Neural progenitor cell (in vitro differentiated cells): ENCODE measurements at regions not wholly inside any gene's neighbourhood (a gene's known extent, or its start where the extent isn't known, plus 50 kb on each side); places are given as distances from the start of the nearest gene placed in this dataset.
"Not testable (repeated sequence)": the region's sequence is repeated elsewhere in the genome, so short reads cannot be mapped to it uniquely, and the experiment has no call there.

Experiments used
- DNase-seq: peaks from one replicate; pipeline ENCODE4 v3.0.0-alpha.2; 2016; ENCODE audit warnings: low spot score
- H2AFZ ChIP-seq: fragments of 200-600 bp; sonication (generic); replicated peaks from 2 replicates; pipeline ENCODE4 v1.6.1; 2016; ENCODE audit warnings: antibody characterized with exemption
- H3F3A ChIP-seq: fragments of 200-600 bp; sonication (generic); 2 replicates; pipeline ENCODE4 v1.6.1; 2016; ENCODE audit warnings: antibody characterized with exemption, low read depth
- H3K27ac ChIP-seq: fragments of 200-600 bp; sonication (generic); 2 replicates; pipeline ENCODE4 v1.5.1; 2016; ENCODE audit warnings: mild to moderate bottlenecking
- H3K27me3 ChIP-seq: fragments of 200-600 bp; sonication (generic); 2 replicates; pipeline ENCODE4 v1.6.1; 2016; ENCODE audit warnings: mild to moderate bottlenecking, moderate library complexity
- H3K36me3 ChIP-seq: fragments of 200-600 bp; sonication (generic); 2 replicates; pipeline ENCODE4 v1.5.1; 2016
- H3K4me1 ChIP-seq: fragments of 200-600 bp; sonication (generic); 2 replicates; pipeline ENCODE4 v1.6.1; 2016; ENCODE audit warnings: mixed run types
- H3K4me2 ChIP-seq: fragments of 200-600 bp; sonication (generic); 2 replicates; pipeline ENCODE4 v1.6.1; 2016
- H3K4me3 ChIP-seq: fragments of 200-600 bp; sonication (generic); 2 replicates; pipeline ENCODE4 v1.5.1; 2016
- H3K79me2 ChIP-seq: fragments of 200-600 bp; sonication (generic); 2 replicates; pipeline ENCODE4 v1.6.1; 2016; ENCODE audit warnings: low read depth
- H3K9ac ChIP-seq: fragments of 200-600 bp; sonication (generic); 2 replicates; pipeline ENCODE4 v1.6.1; 2016
- H3K9me3 ChIP-seq: fragments of 200-600 bp; sonication (generic); 2 replicates; pipeline ENCODE4 v1.5.1; 2016; ENCODE audit warnings: low read depth
- H4K20me1 ChIP-seq: fragments of 200-600 bp; sonication (generic); 2 replicates; pipeline ENCODE4 v1.6.1; 2016; ENCODE audit warnings: low read depth
- H3K27ac Mint-ChIP-seq: 3 replicates; pipeline ENCODE4 v1.8.0; 2021; ENCODE audit warnings: mixed read lengths
- H3K27me3 Mint-ChIP-seq: 2 replicates; pipeline ENCODE4 v1.8.0; 2022; ENCODE audit warnings: low read depth, mild to moderate bottlenecking, inconsistent platforms, moderate library complexity, mixed read lengths; ENCODE audit not compliant: insufficient read depth
- H3K36me3 Mint-ChIP-seq: 3 replicates; pipeline ENCODE4 v1.8.0; 2021; ENCODE audit warnings: mixed read lengths
- H3K4me1 Mint-ChIP-seq: 3 replicates; pipeline ENCODE4 v1.8.0; 2021; ENCODE audit warnings: mixed read lengths
- H3K4me3 Mint-ChIP-seq: 3 replicates; pipeline ENCODE4 v1.8.0; 2021; ENCODE audit warnings: mild to moderate bottlenecking, moderate library complexity, mixed read lengths
- H3K9me3 Mint-ChIP-seq: 3 replicates; pipeline ENCODE4 v1.8.0; 2020; ENCODE audit warnings: mixed read lengths
- EZH2 ChIP-seq: fragments of 200-600 bp; sonication (generic); IDR thresholded peaks from 2 replicates; pipeline ENCODE4 v1.6.1; 2017; ENCODE audit warnings: antibody characterized with exemption, mild to moderate bottlenecking, moderate library complexity
- EZH2phosphoT487 ChIP-seq: fragments of 200-600 bp; sonication (generic); IDR thresholded peaks from 2 replicates; pipeline ENCODE4 v1.6.1; 2017; ENCODE audit warnings: antibody characterized with exemption
- TF ChIP-seq, protein P1 (sequence below): fragments of 200-600 bp; sonication (generic); IDR thresholded peaks from 2 replicates; pipeline ENCODE4 v1.5.1; 2017; ENCODE audit warnings: antibody characterized with exemption, mild to moderate bottlenecking

DNA sequence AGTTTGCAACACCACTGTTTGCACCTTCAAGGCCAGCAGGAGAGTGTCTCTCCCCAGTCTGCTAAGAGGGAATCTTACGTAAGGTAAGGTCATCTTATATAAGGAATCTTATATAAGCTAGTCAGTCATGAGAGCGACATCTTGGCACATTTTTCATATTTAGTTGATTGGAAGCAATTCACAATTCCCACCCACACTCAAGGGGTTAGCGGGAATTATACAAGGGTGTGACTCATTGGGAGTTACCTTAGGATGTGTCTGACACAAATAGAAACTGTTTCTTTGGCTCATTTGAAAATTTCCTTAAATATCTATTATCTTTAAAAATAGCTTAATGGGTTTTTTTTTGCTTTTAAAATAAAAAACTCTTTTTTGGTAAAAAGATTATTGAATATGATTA, 62.1 kb upstream of the GRPR start:
- no peak overlapping the region for H3K27ac Mint-ChIP-seq
- H3K27me3 Mint-ChIP-seq = no peaks in the 10 kb centered on the region
- no peak overlapping the region for H3K9ac ChIP-seq

DNA sequence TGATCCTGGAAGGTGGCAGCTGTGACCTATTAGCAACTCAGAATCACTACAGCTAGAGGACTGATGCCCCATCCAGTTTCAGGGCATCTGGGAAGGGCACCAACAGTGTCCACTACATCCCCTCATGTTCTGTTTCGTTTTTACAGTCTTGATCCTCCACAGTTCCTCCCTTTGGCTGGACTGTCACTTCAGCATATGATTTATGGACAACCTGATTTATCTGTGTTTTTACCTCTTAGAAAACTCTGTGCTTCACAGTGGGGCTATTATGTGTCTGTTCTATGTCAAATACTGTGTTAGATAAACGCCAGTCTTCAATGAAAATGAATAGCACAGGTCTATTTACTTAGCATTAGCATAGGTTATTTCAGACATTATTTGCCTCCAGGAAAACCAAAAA, 63.1 kb upstream of the GRPR start:
- H4K20me1 ChIP-seq = no peaks in the 10 kb centered on the region
- H3K4me2 ChIP-seq = no peak overlapping the region
- H3K27me3 ChIP-seq = no peaks in the 10 kb centered on the region
- H3K4me1 ChIP-seq = no peaks in the 10 kb centered on the region
- H3K9ac ChIP-seq = no peak overlapping the region
- no peak for TF ChIP-seq EZH2
- TF ChIP-seq EZH2phosphoT487 = no peak
- TF ChIP-seq, protein P1, sequence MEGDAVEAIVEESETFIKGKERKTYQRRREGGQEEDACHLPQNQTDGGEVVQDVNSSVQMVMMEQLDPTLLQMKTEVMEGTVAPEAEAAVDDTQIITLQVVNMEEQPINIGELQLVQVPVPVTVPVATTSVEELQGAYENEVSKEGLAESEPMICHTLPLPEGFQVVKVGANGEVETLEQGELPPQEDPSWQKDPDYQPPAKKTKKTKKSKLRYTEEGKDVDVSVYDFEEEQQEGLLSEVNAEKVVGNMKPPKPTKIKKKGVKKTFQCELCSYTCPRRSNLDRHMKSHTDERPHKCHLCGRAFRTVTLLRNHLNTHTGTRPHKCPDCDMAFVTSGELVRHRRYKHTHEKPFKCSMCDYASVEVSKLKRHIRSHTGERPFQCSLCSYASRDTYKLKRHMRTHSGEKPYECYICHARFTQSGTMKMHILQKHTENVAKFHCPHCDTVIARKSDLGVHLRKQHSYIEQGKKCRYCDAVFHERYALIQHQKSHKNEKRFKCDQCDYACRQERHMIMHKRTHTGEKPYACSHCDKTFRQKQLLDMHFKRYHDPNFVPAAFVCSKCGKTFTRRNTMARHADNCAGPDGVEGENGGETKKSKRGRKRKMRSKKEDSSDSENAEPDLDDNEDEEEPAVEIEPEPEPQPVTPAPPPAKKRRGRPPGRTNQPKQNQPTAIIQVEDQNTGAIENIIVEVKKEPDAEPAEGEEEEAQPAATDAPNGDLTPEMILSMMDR = no peak
- no peaks in the 10 kb centered on the region for H3K9me3 Mint-ChIP-seq
- no peaks in the 10 kb centered on the region for H3K9me3 ChIP-seq
- H3F3A ChIP-seq = no peaks in the 10 kb centered on the region
- no peaks in the 10 kb centered on the region for H3K79me2 ChIP-seq
- no peaks in the 10 kb centered on the region for H3K36me3 ChIP-seq
- no peak overlapping the region for H3K4me3 ChIP-seq
- H3K27me3 Mint-ChIP-seq = no peaks in the 10 kb centered on the region
- H3K27ac Mint-ChIP-seq = no peak overlapping the region
- H3K4me3 Mint-ChIP-seq = no peak overlapping the region
- no peak overlapping the region for H3K27ac ChIP-seq
- no peak overlapping the region for H2AFZ ChIP-seq
- H3K4me1 Mint-ChIP-seq = no peaks in the 10 kb centered on the region
- DNase-seq = no peak
- no peaks in the 10 kb centered on the region for H3K36me3 Mint-ChIP-seq

More for the DNA sequence above, 62.1 kb upstream of the GRPR start:
- Mint-ChIP-seq H3K4me1 (no peaks in the 10 kb centered on the region), H3K9me3 (no peaks in the 10 kb centered on the region), H3K4me3 (no peak overlapping the region), H3K36me3 (no peaks in the 10 kb centered on the region)
- Histone ChIP-seq H3K4me3 (no peak overlapping the region), H2AFZ (no peak overlapping the region), H3K9me3 (no peaks in the 10 kb centered on the region), H3K27ac (no peak overlapping the region), H3F3A (no peaks in the 10 kb centered on the region), H3K36me3 (no peaks in the 10 kb centered on the region), H4K20me1 (no peaks in the 10 kb centered on the region), H3K79me2 (no peaks in the 10 kb centered on the region), H3K4me2 (no peak overlapping the region), H3K27me3 (no peaks in the 10 kb centered on the region), H3K4me1 (no peaks in the 10 kb centered on the region)
- TF ChIP-seq, protein P1 = no peak
- TF ChIP-seq EZH2phosphoT487 (no peak), EZH2 (no peak)
- no peak for DNase-seq

DNA sequence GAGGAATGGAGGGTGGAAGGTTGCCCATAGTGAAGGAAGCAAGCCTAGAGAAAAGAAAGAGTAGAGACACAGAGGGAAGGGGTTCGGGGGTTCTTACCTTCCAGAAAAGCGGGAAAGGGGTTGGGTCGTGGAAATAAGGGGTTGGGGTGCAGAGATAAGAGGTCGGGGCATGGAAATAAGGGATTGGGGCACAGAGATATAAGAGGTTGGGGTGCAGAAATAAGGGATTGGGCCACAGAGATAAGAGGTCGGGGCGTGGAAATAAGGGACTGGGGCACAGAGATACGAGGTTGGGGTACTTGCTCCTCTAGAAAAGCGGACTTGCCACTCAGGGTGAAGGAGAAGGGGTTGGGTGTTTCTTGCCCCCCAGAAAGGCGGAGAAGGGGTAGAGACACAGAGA, 74.2 kb upstream of the GRPR start:
- not testable (repeated sequence) for H3K4me2 ChIP-seq, H3K27me3 ChIP-seq, H3K36me3 ChIP-seq, H3K27me3 Mint-ChIP-seq, H3K4me1 Mint-ChIP-seq, H3K4me3 ChIP-seq, H3K4me3 Mint-ChIP-seq, H3K36me3 Mint-ChIP-seq, H3K9ac ChIP-seq, H3K79me2 ChIP-seq, H3K9me3 ChIP-seq, DNase-seq, H3K4me1 ChIP-seq, H3K27ac ChIP-seq, H3F3A ChIP-seq, H4K20me1 ChIP-seq, H2AFZ ChIP-seq, H3K27ac Mint-ChIP-seq
- H3K9me3 Mint-ChIP-seq = peaks cover 25% of the 10 kb centered on the region

DNA sequence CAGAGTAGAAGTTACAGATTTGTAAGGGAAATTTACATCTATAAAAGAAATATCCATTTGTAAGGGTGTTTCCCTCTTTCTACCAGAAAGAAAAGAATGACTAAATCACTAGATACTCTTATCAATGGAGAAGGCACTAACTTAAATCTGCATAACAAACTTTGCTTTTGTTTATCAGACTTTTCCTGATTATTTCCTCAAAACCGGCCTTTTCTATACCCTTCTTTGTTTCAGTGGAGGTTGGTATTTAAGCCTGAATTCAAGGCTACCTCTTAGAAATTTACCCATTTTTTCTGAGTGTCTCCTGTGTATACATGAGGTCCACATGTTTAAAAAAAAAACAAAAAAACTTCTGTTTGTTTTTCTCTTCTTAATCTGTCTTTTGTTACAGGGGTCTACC, 80.4 kb upstream of the GRPR start:
- Mint-ChIP-seq H3K4me1 (peaks cover 3% of the 10 kb centered on the region), H3K9me3 (peaks cover 3% of the 10 kb centered on the region), H3K27ac (no peak overlapping the region), H3K4me3 (no peak overlapping the region), H3K27me3 (no peaks in the 10 kb centered on the region), H3K36me3 (no peaks in the 10 kb centered on the region)
- Histone ChIP-seq H3F3A (no peaks in the 10 kb centered on the region), H3K9me3 (no peaks in the 10 kb centered on the region), H3K4me1 (peaks cover 14% of the 10 kb centered on the region), H3K27me3 (no peaks in the 10 kb centered on the region), H2AFZ (no peak overlapping the region), H3K79me2 (no peaks in the 10 kb centered on the region), H3K27ac (no peak overlapping the region), H3K9ac (no peak overlapping the region), H3K4me2 (no peak overlapping the region), H3K36me3 (no peaks in the 10 kb centered on the region), H3K4me3 (no peak overlapping the region), H4K20me1 (no peaks in the 10 kb centered on the region)
- DNase-seq = no peak
- TF ChIP-seq EZH2 (no peak), EZH2phosphoT487 (no peak)
- TF ChIP-seq, protein P1 = no peak
